SK-N-SH (cell line): ENCODE measurements at regions not wholly inside any gene's neighbourhood (a gene's known extent, or its start where the extent isn't known, plus 50 kb on each side); places are given as distances from the start of the nearest gene placed in this dataset.

Source experiments
- CTCF ChIA-PET: fragments of 300-600, 350-600 bp; formaldehyde crosslinking; extraction: SDS; loops from one replicate; lab custom pipeline; 2021; lab: Yijun Ruan, JAX
- POLR2A ChIA-PET: fragments of 350-600 bp; sonication (Branson Sonifier 250); formaldehyde crosslinking; extraction: SDS; loops from one replicate; lab custom pipeline; 2020; ENCODE audit warnings: antibody characterized with exemption, inconsistent platforms; lab: Yijun Ruan, JAX
- DNase-seq: peaks from one replicate; pipeline ENCODE4 v3.0.0; 2012
- H2AFZ ChIP-seq: fragments of 200-600 bp; sonication (generic); 2 replicates; pipeline ENCODE4 v1.8.1; 2016; ENCODE audit warnings: antibody characterized with exemption, mild to moderate bottlenecking, low read depth
- H3F3A ChIP-seq: fragments of 200-600 bp; sonication (generic); replicated peaks from 2 replicates; pipeline ENCODE3; 2016; ENCODE audit warnings: antibody characterized with exemption, mild to moderate bottlenecking; ENCODE audit not compliant: insufficient read depth
- H3K27ac ChIP-seq, 2 experiments: fragments of 200-500 bp in 1 of 2; fragments of 200-600 bp in 1 of 2; sonication (Bioruptor generic) in 1 of 2; sonication (generic), shearing (Covaris generic) in 1 of 2; 2 replicates each; pipeline versions ENCODE4 v1.5.1 to v1.6.1; 2014 to 2016; ENCODE audit warnings: low read depth in 2 of 2, inconsistent platforms in 1 of 2, low read length in 1 of 2, mild to moderate bottlenecking in 1 of 2, mixed read lengths in 1 of 2
- H3K27me3 ChIP-seq: fragments of 200-600 bp; sonication (generic), shearing (Covaris generic); 2 replicates; pipeline ENCODE4 v1.6.1; 2016; ENCODE audit warnings: mixed run types; ENCODE audit not compliant: insufficient read depth
- H3K36me3 ChIP-seq, 2 experiments: fragments of 200-500 bp in 1 of 2; fragments of 200-600 bp in 1 of 2; sonication (Bioruptor generic) in 1 of 2; sonication (generic) in 1 of 2; replicated peaks in 1 of 2; 2 replicates each; pipeline versions ENCODE3 to v1.5.1; 2014 to 2016; ENCODE audit warnings: low read length in 1 of 2, mild to moderate bottlenecking in 1 of 2; ENCODE audit not compliant: insufficient read depth in 2 of 2, control insufficient read depth in 1 of 2
- H3K4me1 ChIP-seq, 2 experiments: fragments of 200-500 bp in 1 of 2; fragments of 200-600 bp in 1 of 2; sonication (Bioruptor generic) in 1 of 2; sonication (generic), shearing (Covaris generic) in 1 of 2; 2 replicates each; pipeline versions ENCODE4 v1.5.1 to v1.6.1; 2014 to 2016; ENCODE audit warnings: low read depth in 1 of 2, low read length in 1 of 2, mixed run types in 1 of 2; ENCODE audit not compliant: insufficient read depth in 2 of 2, control insufficient read depth in 1 of 2
- H3K4me2 ChIP-seq: fragments of 200-600 bp; sonication (generic), shearing (Covaris generic); 2 replicates; pipeline ENCODE4 v1.6.1; 2017; ENCODE audit warnings: mixed run types
- H3K4me3 ChIP-seq, 2 experiments: fragments of 200-500 bp in 1 of 2; fragments of 200-600 bp in 1 of 2; sonication (Bioruptor generic) in 1 of 2; sonication (generic), shearing (Covaris generic) in 1 of 2; 2 replicates each; pipeline versions ENCODE4 v1.5.1 to v1.8.1; 2014 to 2016; ENCODE audit warnings: low read depth in 2 of 2, inconsistent platforms in 1 of 2, low read length in 1 of 2, mild to moderate bottlenecking in 1 of 2, mixed read lengths in 1 of 2, moderate library complexity in 1 of 2
- H3K79me2 ChIP-seq: fragments of 200-600 bp; sonication (generic); 2 replicates; pipeline ENCODE4 v1.8.1; 2017; ENCODE audit warnings: mild to moderate bottlenecking; ENCODE audit not compliant: insufficient read depth
- H3K9ac ChIP-seq: fragments of 200-600 bp; sonication (generic); 2 replicates; pipeline ENCODE4 v1.6.1; 2017; ENCODE audit warnings: mixed run types
- H3K9me2 ChIP-seq: fragments of 200-600 bp; sonication (generic); 2 replicates; pipeline ENCODE4 v1.6.1; 2017; ENCODE audit warnings: mixed run types
- H3K9me3 ChIP-seq: fragments of 200-600 bp; sonication (generic); 2 replicates; pipeline ENCODE4 v1.6.1; 2017; ENCODE audit warnings: mixed run types, mild to moderate bottlenecking, moderate library complexity
- H4K20me1 ChIP-seq: fragments of 200-600 bp; sonication (generic); 2 replicates; pipeline ENCODE4 v1.6.1; 2017; ENCODE audit warnings: mild to moderate bottlenecking, mixed run types; ENCODE audit not compliant: insufficient read depth
- CHD2 ChIP-seq: fragments of 150-350 bp; IDR thresholded peaks from 2 replicates; pipeline ENCODE4 v1.6.1; 2018; ENCODE audit warnings: low read length; ENCODE audit not compliant: partially characterized antibody
- EP300 ChIP-seq, 2 experiments: IDR thresholded peaks; 2 replicates each; pipeline versions ENCODE4 v1.4.0 to v1.6.1; 2012; ENCODE audit warnings: borderline replicate concordance in 1 of 2, low read depth in 1 of 2, low read length in 1 of 2
- FOXJ3 ChIP-seq: sonication (generic); formaldehyde crosslinking; IDR thresholded peaks from 2 replicates; pipeline ENCODE4 v1.5.1; 2020; ENCODE audit warnings: mild to moderate bottlenecking, missing genetic modification reagents
- FOXM1 ChIP-seq: IDR thresholded peaks from 2 replicates; pipeline ENCODE4 v1.4.0; 2012; ENCODE audit warnings: low read depth, mild to moderate bottlenecking
- GATA2 ChIP-seq: sonication (generic); formaldehyde crosslinking; IDR thresholded peaks from 2 replicates; pipeline ENCODE4 v1.5.0; 2020; ENCODE audit warnings: mild to moderate bottlenecking, missing genetic modification reagents
- JUND ChIP-seq: IDR thresholded peaks from 2 replicates; pipeline ENCODE4 v1.4.0; 2012
- MEF2A ChIP-seq: IDR thresholded peaks from 2 replicates; pipeline ENCODE4 v1.4.0; 2012; ENCODE audit warnings: low read depth, borderline replicate concordance
- NFIC ChIP-seq: IDR thresholded peaks from 2 replicates; pipeline ENCODE4 v1.4.0; 2012; ENCODE audit warnings: borderline replicate concordance
- NRF1 ChIP-seq: IDR thresholded peaks from 2 replicates; pipeline ENCODE4 v1.6.1; 2012; ENCODE audit warnings: low read depth, mild to moderate bottlenecking, low read length
- RFX5 ChIP-seq: IDR thresholded peaks from 2 replicates; pipeline ENCODE4 v1.6.1; 2012; ENCODE audit warnings: mild to moderate bottlenecking, improper control_type of control experiment, low read length
- SIN3A ChIP-seq: IDR thresholded peaks from 2 replicates; pipeline ENCODE4 v1.6.1; 2012; ENCODE audit warnings: low read depth, mild to moderate bottlenecking, low read length, moderate library complexity, borderline replicate concordance
- TAF1 ChIP-seq: IDR thresholded peaks from 2 replicates; pipeline ENCODE4 v1.6.1; 2012; ENCODE audit warnings: low read depth, mild to moderate bottlenecking, low read length, moderate library complexity, borderline replicate concordance
- TCF12 ChIP-seq: IDR thresholded peaks from 2 replicates; pipeline ENCODE4 v1.4.0; 2012
- TEAD4 ChIP-seq: IDR thresholded peaks from 2 replicates; pipeline ENCODE4 v1.4.0; 2012; ENCODE audit warnings: mild to moderate bottlenecking, borderline replicate concordance; ENCODE audit not compliant: insufficient read depth
- WGBS: methylation state at CpG from one replicate; pipeline ENCODE4 v1.1.6; 2017; ENCODE audit warnings: low lambda C conversion rate; 5-methylcytosine and 5-hydroxymethylcytosine counted together
- TF ChIP-seq, protein P1 (sequence below): IDR thresholded peaks from 2 replicates; pipeline ENCODE4 v1.4.0; 2012; ENCODE audit warnings: low read depth, borderline replicate concordance
- TF ChIP-seq, protein P2 (sequence below): fragments of 150-350 bp; IDR thresholded peaks from 2 replicates; pipeline ENCODE4 v1.6.1; 2016; ENCODE audit warnings: mild to moderate bottlenecking, low read depth, low read length
- TF ChIP-seq, protein P3 (sequence below): fragments of 200-600 bp; sonication (generic); IDR thresholded peaks from 2 replicates; pipeline ENCODE4 v1.6.1; 2017; ENCODE audit warnings: antibody characterized with exemption, mild to moderate bottlenecking, moderate library complexity

DNA sequence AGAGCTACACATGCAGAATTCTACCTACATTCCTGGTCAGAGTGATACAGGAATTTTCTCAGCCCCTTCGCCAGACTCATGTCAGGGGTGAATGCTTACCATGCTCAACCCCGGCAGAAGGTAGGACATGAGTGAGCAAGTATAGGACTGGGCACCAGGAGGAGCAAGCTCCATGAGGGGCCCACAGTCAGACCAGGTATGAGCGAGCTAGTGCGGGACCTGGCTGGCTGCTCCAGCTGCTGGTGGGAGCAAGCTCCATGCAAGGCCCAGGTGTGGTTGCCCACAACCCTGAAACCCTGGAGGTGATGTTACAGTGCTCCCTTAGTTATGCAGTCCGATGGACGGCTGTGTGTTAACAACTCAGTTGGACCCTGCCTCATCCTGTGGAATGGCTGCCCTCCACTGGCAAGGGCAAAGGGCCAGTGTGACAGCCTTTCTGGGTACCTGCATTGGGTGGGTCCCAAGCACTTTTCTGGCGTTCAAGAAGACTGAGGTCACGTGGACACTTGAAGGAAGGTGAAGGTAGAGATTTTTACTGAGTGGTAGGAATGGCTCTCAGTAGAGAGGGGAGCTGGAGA lies 503.5 kb upstream of the CITED2 start:
- no peak overlapping the region for H3K4me2 ChIP-seq
- no peaks in the 10 kb centered on the region for H3K36me3 ChIP-seq
- no peak overlapping the region for H3K9ac ChIP-seq
- no peak overlapping the region for H2AFZ ChIP-seq
- CTCF ChIA-PET: no interaction called here
- POLR2A ChIA-PET: no interaction called here
- no peaks in the 10 kb centered on the region for H3K27me3 ChIP-seq
- no peak overlapping the region for H3K27ac ChIP-seq
- no peaks in the 10 kb centered on the region for H4K20me1 ChIP-seq
- peaks cover 0 to 19% of the 10 kb centered on the region in 2 experiments; a peak in 2 of 4 replicates for H3K4me1 ChIP-seq
- H3F3A ChIP-seq: peaks cover 14% of the 10 kb centered on the region
- no peaks in the 10 kb centered on the region for H3K9me3 ChIP-seq
- no peaks in the 10 kb centered on the region for H3K9me2 ChIP-seq
- no peak for DNase-seq
- TF ChIP-seq, protein P1, sequence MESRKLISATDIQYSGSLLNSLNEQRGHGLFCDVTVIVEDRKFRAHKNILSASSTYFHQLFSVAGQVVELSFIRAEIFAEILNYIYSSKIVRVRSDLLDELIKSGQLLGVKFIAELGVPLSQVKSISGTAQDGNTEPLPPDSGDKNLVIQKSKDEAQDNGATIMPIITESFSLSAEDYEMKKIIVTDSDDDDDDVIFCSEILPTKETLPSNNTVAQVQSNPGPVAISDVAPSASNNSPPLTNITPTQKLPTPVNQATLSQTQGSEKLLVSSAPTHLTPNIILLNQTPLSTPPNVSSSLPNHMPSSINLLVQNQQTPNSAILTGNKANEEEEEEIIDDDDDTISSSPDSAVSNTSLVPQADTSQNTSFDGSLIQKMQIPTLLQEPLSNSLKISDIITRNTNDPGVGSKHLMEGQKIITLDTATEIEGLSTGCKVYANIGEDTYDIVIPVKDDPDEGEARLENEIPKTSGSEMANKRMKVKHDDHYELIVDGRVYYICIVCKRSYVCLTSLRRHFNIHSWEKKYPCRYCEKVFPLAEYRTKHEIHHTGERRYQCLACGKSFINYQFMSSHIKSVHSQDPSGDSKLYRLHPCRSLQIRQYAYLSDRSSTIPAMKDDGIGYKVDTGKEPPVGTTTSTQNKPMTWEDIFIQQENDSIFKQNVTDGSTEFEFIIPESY: no peak
- TF ChIP-seq EP300 (IDR thresholded peaks at IDR 0.05; ENCODE audit: borderline replicate concordance in 1 of 2, low read depth in 1 of 2, low read length in 1 of 2): no peak
- TF ChIP-seq NFIC: no peak
- no peak for TF ChIP-seq CHD2
- TF ChIP-seq, protein P2, sequence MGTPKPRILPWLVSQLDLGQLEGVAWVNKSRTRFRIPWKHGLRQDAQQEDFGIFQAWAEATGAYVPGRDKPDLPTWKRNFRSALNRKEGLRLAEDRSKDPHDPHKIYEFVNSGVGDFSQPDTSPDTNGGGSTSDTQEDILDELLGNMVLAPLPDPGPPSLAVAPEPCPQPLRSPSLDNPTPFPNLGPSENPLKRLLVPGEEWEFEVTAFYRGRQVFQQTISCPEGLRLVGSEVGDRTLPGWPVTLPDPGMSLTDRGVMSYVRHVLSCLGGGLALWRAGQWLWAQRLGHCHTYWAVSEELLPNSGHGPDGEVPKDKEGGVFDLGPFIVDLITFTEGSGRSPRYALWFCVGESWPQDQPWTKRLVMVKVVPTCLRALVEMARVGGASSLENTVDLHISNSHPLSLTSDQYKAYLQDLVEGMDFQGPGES: no peak
- no peak for TF ChIP-seq TCF12
- no peak for TF ChIP-seq FOXM1
- TF ChIP-seq TEAD4: no peak
- TF ChIP-seq GATA2 (CRISPR knock-in tag): no peak
- TF ChIP-seq NRF1: no peak
- no peak for TF ChIP-seq TAF1
- TF ChIP-seq, protein P3, sequence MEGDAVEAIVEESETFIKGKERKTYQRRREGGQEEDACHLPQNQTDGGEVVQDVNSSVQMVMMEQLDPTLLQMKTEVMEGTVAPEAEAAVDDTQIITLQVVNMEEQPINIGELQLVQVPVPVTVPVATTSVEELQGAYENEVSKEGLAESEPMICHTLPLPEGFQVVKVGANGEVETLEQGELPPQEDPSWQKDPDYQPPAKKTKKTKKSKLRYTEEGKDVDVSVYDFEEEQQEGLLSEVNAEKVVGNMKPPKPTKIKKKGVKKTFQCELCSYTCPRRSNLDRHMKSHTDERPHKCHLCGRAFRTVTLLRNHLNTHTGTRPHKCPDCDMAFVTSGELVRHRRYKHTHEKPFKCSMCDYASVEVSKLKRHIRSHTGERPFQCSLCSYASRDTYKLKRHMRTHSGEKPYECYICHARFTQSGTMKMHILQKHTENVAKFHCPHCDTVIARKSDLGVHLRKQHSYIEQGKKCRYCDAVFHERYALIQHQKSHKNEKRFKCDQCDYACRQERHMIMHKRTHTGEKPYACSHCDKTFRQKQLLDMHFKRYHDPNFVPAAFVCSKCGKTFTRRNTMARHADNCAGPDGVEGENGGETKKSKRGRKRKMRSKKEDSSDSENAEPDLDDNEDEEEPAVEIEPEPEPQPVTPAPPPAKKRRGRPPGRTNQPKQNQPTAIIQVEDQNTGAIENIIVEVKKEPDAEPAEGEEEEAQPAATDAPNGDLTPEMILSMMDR: no peak
- no peak for TF ChIP-seq JUND
- no peak for TF ChIP-seq MEF2A
- TF ChIP-seq SIN3A: no peak
- no peak for TF ChIP-seq FOXJ3 (CRISPR knock-in tag)
- TF ChIP-seq RFX5: no peak
- H3K79me2 ChIP-seq: no peaks in the 10 kb centered on the region
- no peak overlapping the region for H3K4me3 ChIP-seq
- WGBS: 85% methylated on average over 5 of the region's 8 CpGs
